ENCODE measurements at regions not wholly inside any gene's neighbourhood (a gene's known extent, or its start where the extent isn't known, plus 50 kb on each side); places are given as distances from the start of the nearest gene placed in this dataset.

GRCh38 chr4:182975806-182976205 lies 58.6 kb upstream of the DCTD start:
- H3K9me2 ChIP-seq (ENCODE audit: insufficient read depth) = no peaks in the 10 kb centered on the region
- H4K20me1 ChIP-seq (ENCODE audit: insufficient read depth) = no peaks in the 10 kb centered on the region
- peak; percentile 92 for ATAC-seq
- H3K79me2 ChIP-seq (ENCODE audit: insufficient read depth, low read length) = no peaks in the 10 kb centered on the region
- H3K27me3 ChIP-seq (ENCODE audit: insufficient read depth, low read length) = no peaks in the 10 kb centered on the region
- peak; percentile 50 for DNase-seq (ENCODE audit: low read depth, low spot score)
- no peaks in the 10 kb centered on the region for H3K9me3 ChIP-seq (ENCODE audit: control insufficient read depth in 1 of 2, insufficient read depth in 1 of 2, low read depth in 1 of 2, low read length in 2 of 2)
- H3K4me3 ChIP-seq (replicated peaks in 1 of 2; ENCODE audit: low read depth in 1 of 2, low read length in 2 of 2) = no peak overlapping the region
- RAD21 ChIA-PET (ENCODE audit: low non-redundant PET in 1 of 2, low total read pairs in 2 of 2, uncharacterized antibody in 2 of 2, unreplicated experiment in 2 of 2) = no interaction called here
- no peak overlapping the region for H3K27ac ChIP-seq (ENCODE audit: low read depth, low read length)
- TF ChIP-seq CBX3 (IDR thresholded peaks at IDR 0.05; ENCODE audit: low read depth) (peak; percentile 69), TCF7L2 (IDR thresholded peaks at IDR 0.05; ENCODE audit: borderline replicate concordance, extremely low read depth, insufficient read depth, insufficient read length) (no peak), FOSL1 (IDR thresholded peaks at IDR 0.05; ENCODE audit: low read depth) (peak; percentile 72), POLR2AphosphoS5 (IDR thresholded peaks at IDR 0.05; ENCODE audit: low read depth, low read length) (0 out of 2 replicates have a peak, but pooled peaks have one; percentile 26), JUND (IDR thresholded peaks at IDR 0.05) (peak; percentile 77), EZH2 (IDR thresholded peaks at IDR 0.05) (no peak), RAD21 (IDR thresholded peaks at IDR 0.05; ENCODE audit: low read depth) (0 out of 2 replicates have a peak, but pooled peaks have one; percentile 7), ZBTB33 (IDR thresholded peaks at IDR 0.05; ENCODE audit: extremely low read depth, insufficient replicate concordance, low read length) (no peak), SP1 (IDR thresholded peaks at IDR 0.05; ENCODE audit: low read depth) (peak; percentile 80), MAX (IDR thresholded peaks at IDR 0.05) (peak; percentile 41; the same call in 1 of the 2 replicates)
- POLR2A ChIA-PET = no interaction called here
- H3K9ac ChIP-seq (ENCODE audit: low read length) = no peak overlapping the region
- H3K36me3 ChIP-seq (ENCODE audit: control insufficient read depth in 1 of 2, insufficient read depth in 2 of 2, low read length in 2 of 2) = no peaks in the 10 kb centered on the region
- peak overlapping the region; percentile 59 for H3K4me2 ChIP-seq (ENCODE audit: low read length)
- no TSS peak for BruUV-seq (replicated peaks)
- intact Hi-C loops (cut with micrococcal nuclease) = no loop called here
- peaks cover 0 to 23% of the 10 kb centered on the region in 2 experiments; a peak in 2 of 4 replicates for H3K4me1 ChIP-seq (ENCODE audit: control insufficient read depth in 1 of 2, insufficient read depth in 2 of 2, low read length in 2 of 2)
- H2AFZ ChIP-seq (ENCODE audit: low read depth, low read length, poor library complexity, severe bottlenecking) = peak overlapping the region; percentile 93
- CTCF ChIA-PET = interaction anchor here (1.2 kb wide), 1 partner anchor 286 kb away, joined by 5 read pairs; no protein-coding TSS in a partner anchor
